OCI-LY7 (cell line): ENCODE measurements at regions not wholly inside any gene's neighbourhood (a gene's known extent, or its start where the extent isn't known, plus 50 kb on each side); places are given as distances from the start of the nearest gene placed in this dataset.

Source experiments
- BruUV-seq: library from RNA; stranded (reverse); fragments of 400-500 nt; replicated peaks from 2 replicates; lab custom pipeline; 2021; lab: Mats Ljungman, UMichigan
- CTCF ChIA-PET: fragments of 300-600 bp; sonication (Branson Sonifier 250); formaldehyde crosslinking; loops from one replicate; lab custom pipeline; 2022; ENCODE audit warnings: antibody characterized with exemption; ENCODE audit not compliant: unreplicated experiment; lab: Charles Lee
- POLR2A ChIA-PET: fragments of 300-600 bp; sonication (Branson Sonifier 250); formaldehyde crosslinking; loops from one replicate; lab custom pipeline; 2022; ENCODE audit warnings: antibody characterized with exemption; lab: Charles Lee
- DNase-seq: peaks from one replicate; pipeline ENCODE4 v3.0.0-alpha.2; 2015; ENCODE audit warnings: low spot score
- H2AFZ ChIP-seq: fragments of 200-600 bp; sonication (generic), shearing (Covaris generic); 2 replicates; pipeline ENCODE4 v1.6.1; 2014; ENCODE audit warnings: mild to moderate bottlenecking, antibody characterized with exemption, low read length, moderate library complexity
- H3K27ac ChIP-seq: fragments of 200-600 bp; sonication (generic); 2 replicates; pipeline ENCODE4 v1.5.1; 2014; ENCODE audit warnings: mixed run types, low read depth, mild to moderate bottlenecking, moderate library complexity, low read length, inconsistent platforms; ENCODE audit not compliant: poor library complexity, severe bottlenecking
- H3K36me3 ChIP-seq: fragments of 200-600 bp; sonication (generic); 2 replicates; pipeline ENCODE4 v1.6.1; 2014; ENCODE audit warnings: mild to moderate bottlenecking, antibody characterized with exemption, low read length, moderate library complexity, mixed read lengths; ENCODE audit not compliant: insufficient read depth
- H3K4me1 ChIP-seq: fragments of 200-600 bp; sonication (generic); 2 replicates; pipeline ENCODE4 v1.5.1; 2014; ENCODE audit warnings: mild to moderate bottlenecking, low read length; ENCODE audit not compliant: insufficient read depth, poor library complexity, severe bottlenecking
- H3K4me2 ChIP-seq: fragments of 200-600 bp; sonication (generic); 2 replicates; pipeline ENCODE4 v1.6.1; 2014; ENCODE audit warnings: mild to moderate bottlenecking, low read length
- H3K4me3 ChIP-seq: fragments of 200-600 bp; sonication (generic); 2 replicates; pipeline ENCODE4 v1.5.1; 2014; ENCODE audit warnings: mild to moderate bottlenecking, low read depth, low read length; ENCODE audit not compliant: poor library complexity, severe bottlenecking
- H3K79me2 ChIP-seq: fragments of 200-600 bp; sonication (generic); 2 replicates; pipeline ENCODE4 v1.6.1; 2016; ENCODE audit warnings: low read depth, mild to moderate bottlenecking, low read length, moderate library complexity, mixed read lengths; ENCODE audit not compliant: insufficient read depth
- H3K9me2 ChIP-seq: fragments of 200-600 bp; sonication (generic); 2 replicates; pipeline ENCODE4 v1.6.1; 2016; ENCODE audit warnings: mild to moderate bottlenecking, low read length, mixed read lengths; ENCODE audit not compliant: insufficient read depth
- H3K9me3 ChIP-seq: fragments of 200-600 bp; sonication (generic); 2 replicates; pipeline ENCODE4 v1.6.1; 2014; ENCODE audit warnings: mild to moderate bottlenecking, mixed run types, low read length, mixed read lengths
- H4K20me1 ChIP-seq: fragments of 200-600 bp; sonication (generic); 2 replicates; pipeline ENCODE4 v1.6.1; 2014; ENCODE audit warnings: mild to moderate bottlenecking, antibody characterized with exemption, low read length, moderate library complexity, mixed read lengths; ENCODE audit not compliant: insufficient read depth
- CTCF ChIP-seq: fragments of 200-600 bp; sonication (generic); conservative IDR thresholded peaks from 2 replicates; pipeline ENCODE4 v1.5.1; 2014; ENCODE audit warnings: mild to moderate bottlenecking, antibody characterized with exemption, low read length, moderate library complexity, mixed read lengths
- EZH2phosphoT487 ChIP-seq: fragments of 200-600 bp; sonication (generic); IDR thresholded peaks from 2 replicates; pipeline ENCODE4 v1.6.1; 2018; ENCODE audit warnings: low read depth, borderline replicate concordance, mild to moderate bottlenecking, mixed run types, antibody characterized with exemption, low read length, moderate library complexity, mixed read lengths
- intact Hi-C: fragments of 100-400 bp; cut with micrococcal nuclease; formaldehyde crosslinking; loops from one replicate; pipeline ENCODE4 v1.10.0; 2022; ENCODE audit not compliant: unreplicated experiment

GRCh38 chr1:199561334-199561733, 466.2 kb upstream of the NR5A2 start:
- Histone ChIP-seq H3K9me2 (no peaks in the 10 kb centered on the region), H3K27ac (no peak overlapping the region), H3K4me2 (no peak overlapping the region), H2AFZ (no peak overlapping the region), H3K9me3 (no peaks in the 10 kb centered on the region), H3K4me3 (no peak overlapping the region), H4K20me1 (no peaks in the 10 kb centered on the region), H3K79me2 (no peaks in the 10 kb centered on the region), H3K4me1 (no peaks in the 10 kb centered on the region), H3K36me3 (no peaks in the 10 kb centered on the region)
- no peak for DNase-seq
- intact Hi-C loops: no loop called here
- no peak for TF ChIP-seq CTCF
- no peak for TF ChIP-seq EZH2phosphoT487
- CTCF ChIA-PET: no interaction called here
- BruUV-seq: no TSS peak
- POLR2A ChIA-PET: interaction anchor here (1.2 kb wide), 1 partner anchor 32 kb away, joined by 3 read pairs; no protein-coding TSS in a partner anchor

GRCh38 chr1:199573047-199573446, 454.5 kb upstream of the NR5A2 start:
- H3K9me2 ChIP-seq: no peaks in the 10 kb centered on the region
- TF ChIP-seq EZH2phosphoT487 (no peak), CTCF (no peak)
- ChIA-PET POLR2A (no interaction called here), CTCF (no interaction called here)
- no peak overlapping the region for H3K4me3 ChIP-seq
- H3K9me3 ChIP-seq: no peaks in the 10 kb centered on the region
- H3K36me3 ChIP-seq: no peaks in the 10 kb centered on the region
- BruUV-seq: no TSS peak
- H3K79me2 ChIP-seq: no peaks in the 10 kb centered on the region
- intact Hi-C loops: no loop called here
- H3K4me1 ChIP-seq: no peaks in the 10 kb centered on the region
- no peak for DNase-seq
- no peak overlapping the region for H2AFZ ChIP-seq
- no peak overlapping the region for H3K4me2 ChIP-seq
- H4K20me1 ChIP-seq: no peaks in the 10 kb centered on the region
- no peak overlapping the region for H3K27ac ChIP-seq

GRCh38 chr1:199574950-199575349, 452.6 kb upstream of the NR5A2 start:
- TF ChIP-seq EZH2phosphoT487: no peak
- no peak for TF ChIP-seq CTCF
- Histone ChIP-seq H3K4me1 (no peaks in the 10 kb centered on the region), H3K36me3 (no peaks in the 10 kb centered on the region), H3K9me2 (no peaks in the 10 kb centered on the region), H3K27ac (no peak overlapping the region), H3K4me3 (no peak overlapping the region), H3K4me2 (no peak overlapping the region), H3K9me3 (no peaks in the 10 kb centered on the region), H4K20me1 (no peaks in the 10 kb centered on the region), H3K79me2 (no peaks in the 10 kb centered on the region), H2AFZ (no peak overlapping the region)
- no TSS peak for BruUV-seq
- CTCF ChIA-PET: no interaction called here
- DNase-seq: no peak
- intact Hi-C loops: no loop called here
- POLR2A ChIA-PET: interaction anchor here (0.7 kb wide), 2 partner anchors 80 to 660 kb away, joined by 4 to 6 read pairs; no protein-coding TSS in a partner anchor
